Left colon (tissue), 2 donors: ENCODE measurements at regions not wholly inside any gene's neighbourhood (a gene's known extent, or its start where the extent isn't known, plus 50 kb on each side); places are given as distances from the start of the nearest gene placed in this dataset.
"Not testable (repeated sequence)": the region's sequence is repeated elsewhere in the genome, so short reads cannot be mapped to it uniquely, and the experiment has no call there.

Experiments used
- ATAC-seq: fragments of 200-7000 bp; cut with Tn5 transposase; one replicate; pipeline ENCODE4 v1.9.1; 2020; ENCODE audit warnings: mild to moderate bottlenecking, moderate library complexity
- DNase-seq, 2 donors: peaks; one replicate each; pipeline ENCODE4 v3.0.0-alpha.2; 2020
- intact Hi-C, 2 donors: fragments of 100-400 bp; cut with DNase I in 1 of 2; cut with micrococcal nuclease in 1 of 2; formaldehyde crosslinking; loops; one replicate each; pipeline versions ENCODE4 v1.11.2 to v1.14.0; 2022; cut with DNase I, micrococcal nuclease
- donor health status: DM: no; HTN: no; CAD: no.
- donor health status: DM: yes; HTN: yes; CAD: no.

DNA sequence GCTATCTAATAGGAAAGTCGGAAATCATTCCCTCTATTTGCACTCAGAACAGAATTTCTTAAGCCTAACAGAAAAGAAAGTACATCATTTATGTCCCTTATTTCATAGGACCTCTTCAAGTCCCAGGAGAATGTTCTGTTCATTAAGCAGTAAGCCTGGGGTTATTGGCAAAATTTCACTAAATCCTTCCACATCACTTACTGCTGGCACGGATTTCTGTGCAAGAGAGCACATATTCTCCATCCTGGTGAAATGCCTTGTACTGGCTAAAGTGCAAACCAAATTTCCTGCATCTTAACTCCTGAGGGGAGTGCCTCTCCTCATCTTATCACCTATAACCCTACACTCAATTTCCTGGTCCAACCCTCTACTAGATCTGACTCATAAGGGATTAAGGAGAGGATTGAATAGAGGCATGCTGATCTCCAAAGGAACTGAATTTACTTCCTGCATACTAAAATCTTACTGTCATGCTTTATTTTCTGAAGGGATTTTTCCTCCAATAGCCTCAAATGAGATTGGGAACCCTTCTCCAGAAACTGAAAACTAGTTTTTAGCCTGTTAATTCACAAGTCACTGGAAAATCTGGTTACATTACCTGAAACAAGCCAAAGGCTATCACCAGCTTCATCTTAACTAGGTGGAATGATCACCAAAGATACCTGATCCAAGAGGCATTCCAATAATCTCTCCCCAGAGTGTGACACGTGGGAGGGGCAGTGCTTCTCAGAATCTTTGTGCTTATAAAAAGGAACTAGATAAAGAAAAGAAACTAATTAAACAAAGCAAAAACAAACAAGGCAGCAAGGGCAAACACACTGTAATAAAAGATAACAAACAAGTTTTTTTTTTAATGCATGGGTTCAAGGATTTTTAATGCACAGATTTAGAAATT is 311.1 kb downstream of the NR4A2 start:
- DNase-seq (peak in 1 of 2 donors; percentile 7), ATAC-seq (peak; percentile 93)

DNA sequence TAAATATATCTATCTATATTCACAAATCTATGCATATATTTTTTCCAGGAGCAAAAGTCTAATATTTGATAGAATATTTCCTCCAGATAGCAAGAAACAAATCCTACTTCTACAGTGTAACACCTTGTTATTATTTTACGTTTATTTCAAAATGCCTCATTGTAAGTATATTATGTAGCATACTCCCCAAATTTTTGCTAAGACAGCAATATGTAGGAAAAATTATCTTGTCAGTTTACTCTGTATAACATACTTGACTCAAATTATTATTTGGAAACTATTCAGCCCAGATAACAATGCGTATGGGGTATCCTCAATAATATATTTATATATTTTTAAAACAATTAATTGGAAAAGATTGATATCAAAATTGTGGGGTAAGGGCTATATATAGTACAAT is 313.2 kb downstream of the NR4A2 start:
- ATAC-seq, result no peak
- no peak for DNase-seq
- intact Hi-C loops, result no loop called here

More for the DNA sequence above, 311.1 kb downstream of the NR4A2 start:
- intact Hi-C loops, result no loop called here

DNA sequence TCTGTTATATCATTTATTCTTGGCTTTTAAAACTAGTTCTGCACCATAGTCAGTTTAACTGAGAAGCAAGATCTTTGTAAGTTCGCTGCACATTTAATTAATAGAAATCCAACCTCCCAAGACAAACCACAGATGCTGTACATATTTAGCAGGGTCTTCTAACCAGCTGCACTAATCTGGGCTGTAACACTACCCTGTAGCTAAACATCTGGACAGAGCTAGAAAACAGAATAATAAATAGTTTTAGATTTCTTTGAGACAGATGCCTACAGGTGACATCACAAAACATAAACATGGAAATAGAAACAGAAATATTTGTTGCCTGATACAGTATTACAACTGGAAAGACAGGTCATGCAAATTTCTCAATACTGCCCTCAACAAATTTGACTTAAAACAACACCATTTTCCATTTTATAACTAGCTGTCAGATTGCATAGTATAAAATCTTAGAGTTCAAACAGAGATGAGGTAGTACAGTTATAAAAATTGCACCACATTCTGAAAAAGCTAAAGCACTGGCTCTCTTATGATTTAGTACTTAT is 315.1 kb downstream of the NR4A2 start:
- ATAC-seq (no peak), DNase-seq (no peak)
- intact Hi-C loops, result no loop called here

DNA sequence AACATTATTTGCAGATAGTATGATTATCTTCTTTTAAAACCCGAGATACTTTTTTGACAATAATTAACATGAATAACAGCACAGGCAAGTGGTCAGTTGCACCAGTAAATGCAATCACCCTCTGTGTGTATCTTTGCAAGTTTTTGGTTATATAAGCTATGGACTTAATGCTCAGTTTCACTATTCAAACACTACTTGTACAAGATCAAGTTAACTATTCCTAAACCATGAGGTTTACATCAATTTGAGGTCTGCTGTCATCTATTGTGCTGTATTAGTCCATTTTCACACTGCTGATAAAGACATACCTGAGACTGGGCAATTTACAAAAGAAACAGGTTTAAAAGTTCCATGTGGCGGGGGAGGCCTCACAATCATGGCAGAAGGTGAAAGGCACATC is 323.2 kb downstream of the NR4A2 start:
- ATAC-seq, result no peak
- DNase-seq, result no peak
- intact Hi-C loops, result no loop called here

DNA sequence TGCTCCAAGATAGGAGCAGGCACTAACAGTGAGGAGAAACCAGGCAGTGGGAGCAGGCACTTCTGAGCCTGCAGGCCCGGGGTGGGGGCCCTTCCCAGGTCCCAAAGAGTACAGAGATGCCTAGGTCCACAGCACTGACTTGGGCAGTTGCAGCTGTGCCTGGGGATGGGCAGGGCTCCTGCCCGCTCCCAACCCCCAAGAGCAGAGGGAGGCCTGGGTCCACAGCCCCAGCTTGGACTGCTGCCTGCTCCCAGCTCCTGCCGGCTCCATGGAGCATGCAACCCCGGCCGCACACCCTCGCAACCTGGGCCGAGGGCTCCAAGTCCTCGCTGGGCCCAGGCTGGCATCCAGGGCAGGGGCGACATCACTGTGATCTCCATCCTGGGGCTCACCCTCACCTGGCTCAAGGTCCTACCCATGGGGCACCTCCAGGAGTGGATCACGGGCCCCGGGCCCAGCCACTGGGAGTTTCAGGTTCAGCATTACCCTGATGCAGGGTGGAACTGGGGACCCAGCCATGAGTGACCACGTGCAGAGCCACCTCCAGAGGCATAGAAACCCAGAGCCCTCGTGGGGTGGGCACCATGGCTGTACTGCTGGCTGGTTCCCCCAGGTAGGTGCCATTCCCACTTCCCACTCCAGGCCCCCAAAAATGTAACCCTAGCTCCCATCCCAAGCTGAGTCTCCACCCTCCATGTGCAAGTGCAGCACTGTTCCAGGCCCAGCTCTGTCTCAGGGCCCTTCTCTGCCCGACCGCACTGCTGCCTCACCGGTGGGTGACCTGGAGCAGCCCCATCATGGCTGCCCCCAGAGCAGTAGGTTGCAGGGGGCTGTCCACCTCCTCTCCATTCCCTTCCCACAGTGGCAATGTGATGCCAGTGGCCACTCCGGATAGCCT is 325.6 kb downstream of the NR4A2 start:
- ATAC-seq (no peak), DNase-seq (no peak)
- intact Hi-C loops, result no loop called here

DNA sequence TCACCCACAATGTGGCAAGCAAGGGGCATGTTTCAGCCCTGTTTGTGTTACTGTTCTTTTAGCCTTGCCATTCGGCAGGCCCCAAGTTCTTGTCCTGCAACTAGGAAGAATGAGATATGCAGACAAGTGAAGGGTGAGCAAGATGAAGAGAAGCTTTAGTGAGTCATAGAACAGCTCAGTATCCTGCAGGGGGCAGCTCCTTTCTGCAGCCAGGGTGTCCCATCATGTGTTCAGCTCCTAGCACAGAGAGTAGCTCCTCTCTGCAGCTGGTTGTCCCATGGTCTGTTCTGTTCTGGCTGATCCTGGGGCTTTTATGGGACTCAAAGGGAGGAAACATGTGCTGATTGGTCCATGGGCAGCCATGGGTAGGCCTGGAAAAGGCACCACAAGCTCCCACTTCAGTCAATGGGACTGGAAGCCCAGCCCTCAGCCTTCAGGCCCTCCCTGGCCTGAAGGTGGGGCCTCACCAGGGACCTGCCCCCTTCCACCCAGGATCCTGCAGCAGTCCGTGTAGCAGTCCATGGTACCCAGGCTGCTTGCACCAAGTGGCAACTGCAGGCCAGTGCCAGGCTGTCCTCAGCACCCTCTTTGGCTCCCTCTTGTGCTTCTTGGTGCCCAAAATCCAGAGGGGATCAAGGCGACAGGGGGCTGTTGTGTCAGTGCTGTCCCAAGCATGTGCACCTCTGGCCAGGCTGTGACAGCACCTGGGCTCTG is 326.4 kb downstream of the NR4A2 start:
- intact Hi-C loops, result no loop called here
- DNase-seq, result peak in 1 of 2 donors; percentile 5
- ATAC-seq, result no peak

DNA sequence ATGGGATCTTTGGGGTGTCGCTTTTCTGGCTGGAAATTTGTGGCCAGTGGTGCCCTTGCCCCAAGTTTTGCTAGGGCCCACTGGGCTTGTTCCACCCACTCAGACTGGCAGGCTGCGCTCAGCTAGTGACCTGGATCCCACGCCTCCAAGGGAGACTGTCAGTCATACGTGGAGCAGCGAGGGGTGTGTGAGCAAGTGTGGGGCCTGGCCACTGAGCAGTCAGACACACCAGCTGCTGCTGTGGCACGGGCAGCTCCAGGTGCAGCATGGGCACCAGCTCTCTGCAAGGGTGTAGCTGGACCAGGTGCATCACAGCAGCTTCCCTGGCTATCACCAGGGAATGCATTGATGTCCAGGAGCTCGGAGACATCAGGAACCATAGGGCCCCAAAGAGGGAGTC is 327.0 kb downstream of the NR4A2 start:
- no peak for ATAC-seq

DNA sequence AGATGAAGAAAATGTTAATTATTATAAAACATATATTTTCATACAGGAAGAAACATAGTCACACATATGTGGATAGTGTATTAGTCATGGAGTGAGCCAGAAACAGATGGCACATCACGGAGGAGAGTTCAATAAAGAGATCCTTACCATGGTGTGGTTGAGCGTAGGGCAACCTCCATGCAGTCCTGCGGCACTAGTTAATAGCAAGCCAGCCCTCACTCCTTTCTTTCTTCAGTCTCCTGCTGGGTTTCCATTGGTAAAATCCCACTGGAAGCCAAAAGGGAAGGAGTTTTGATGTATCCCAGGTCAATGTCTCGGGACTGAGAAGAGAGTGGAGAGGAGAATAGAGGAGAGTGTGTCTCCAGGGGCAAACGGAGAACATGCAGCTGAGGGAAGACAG is 328.1 kb downstream of the NR4A2 start:
- DNase-seq, result no peak
- intact Hi-C loops, result no loop called here
- ATAC-seq, result no peak

More for the DNA sequence above, 327.0 kb downstream of the NR4A2 start:
- no peak for DNase-seq
- intact Hi-C loops, result no loop called here

DNA sequence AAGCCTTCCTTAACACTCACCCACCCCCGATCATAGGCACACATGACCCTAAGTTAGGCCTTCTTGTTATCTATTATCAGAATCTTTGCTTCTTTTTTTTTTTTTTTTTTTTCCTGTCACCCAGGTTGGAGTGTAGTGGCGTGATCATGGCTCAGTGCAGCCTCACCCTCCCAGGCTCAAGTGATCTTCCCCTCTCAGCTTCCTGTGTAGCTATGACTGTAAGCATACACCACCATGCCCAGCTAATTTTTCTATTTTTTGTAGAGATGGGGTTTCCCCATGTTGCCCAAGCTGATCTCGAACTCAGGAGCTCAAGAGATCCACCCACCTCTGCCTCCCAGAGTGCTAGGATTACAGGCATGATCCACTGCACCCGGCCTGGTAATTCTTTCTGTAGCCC is 328.7 kb downstream of the NR4A2 start:
- no peak for ATAC-seq
- no peak for DNase-seq
- intact Hi-C loops, result no loop called here

DNA sequence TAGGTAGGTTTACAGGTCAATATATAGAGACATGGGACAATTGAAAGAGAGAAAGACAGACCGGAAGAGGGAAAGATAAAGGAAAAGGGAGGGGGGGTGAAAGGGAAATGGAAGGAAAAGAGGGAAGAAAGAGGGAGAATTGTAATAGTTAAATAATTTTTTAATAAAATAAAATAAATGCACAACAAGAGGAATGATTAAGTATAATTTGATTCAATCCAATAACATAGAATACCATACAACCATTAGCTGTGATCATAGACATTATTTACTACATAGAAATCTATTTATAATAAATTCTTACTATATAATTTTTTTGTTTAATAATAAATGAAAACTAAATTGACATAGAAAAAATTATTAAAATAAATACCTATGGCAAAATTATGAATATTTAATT is 330.7 kb downstream of the NR4A2 start:
- intact Hi-C loops, result no loop called here
- ATAC-seq (no peak), DNase-seq (no peak)

DNA sequence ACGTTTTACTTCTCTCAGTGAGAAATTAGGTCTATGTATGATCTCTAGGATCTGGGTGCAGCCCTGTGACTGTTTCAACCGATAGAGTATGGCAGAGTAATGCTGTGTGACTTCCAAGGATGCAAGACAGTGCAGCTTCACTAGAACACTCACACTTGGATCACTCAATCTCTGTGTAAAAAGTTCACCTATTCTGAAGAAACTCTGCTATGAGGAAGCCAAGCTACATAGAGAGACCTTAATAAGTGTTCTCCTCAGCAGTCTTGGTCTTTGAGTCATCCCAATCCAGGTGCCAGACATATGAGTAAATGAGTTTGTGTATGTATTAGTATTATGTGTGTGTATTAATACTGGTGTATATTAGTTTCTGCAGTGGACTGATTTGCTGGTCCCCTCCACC is 335.0 kb downstream of the NR4A2 start:
- DNase-seq (no peak), ATAC-seq (no peak)
- intact Hi-C loops, result no loop called here

DNA sequence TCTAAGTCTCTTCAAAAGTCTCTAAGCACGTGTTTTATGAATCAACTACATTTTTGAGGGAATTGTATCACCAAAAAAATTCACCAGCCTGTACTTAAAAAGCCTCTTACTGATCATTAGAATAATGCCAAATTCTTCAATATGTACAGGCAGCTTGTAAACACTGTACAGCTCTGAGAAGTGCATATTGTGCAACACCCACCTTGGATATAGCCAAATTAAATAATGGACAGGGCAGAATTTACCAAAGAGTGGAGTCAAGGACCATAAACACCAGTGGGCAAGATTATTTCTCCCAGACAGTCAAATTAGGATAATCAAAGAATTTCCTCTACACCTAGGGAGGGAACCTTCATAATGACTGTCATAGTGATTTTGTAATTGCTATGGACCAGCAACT is 338.2 kb downstream of the NR4A2 start:
- intact Hi-C loops, result no loop called here
- DNase-seq (no peak), ATAC-seq (no peak)

DNA sequence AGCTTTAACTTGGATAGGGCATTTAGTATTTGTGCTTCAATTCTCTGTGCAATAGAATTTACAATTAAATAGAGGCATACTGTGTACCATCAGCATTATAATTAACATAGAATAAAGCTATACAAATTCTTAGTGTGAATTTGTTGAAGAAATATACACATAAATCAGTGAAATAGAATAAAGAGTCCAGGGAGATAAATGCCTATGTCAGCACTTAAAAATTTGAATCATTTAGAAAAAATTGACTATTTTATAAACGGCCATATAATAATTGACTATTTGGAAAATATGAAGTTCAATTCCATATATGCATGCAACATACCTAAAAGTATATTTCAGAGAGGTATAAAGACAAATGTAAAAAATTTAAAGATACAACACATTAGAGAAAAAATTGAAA is 348.7 kb downstream of the NR4A2 start:
- ATAC-seq (no peak), DNase-seq (no peak)
- intact Hi-C loops, result no loop called here

DNA sequence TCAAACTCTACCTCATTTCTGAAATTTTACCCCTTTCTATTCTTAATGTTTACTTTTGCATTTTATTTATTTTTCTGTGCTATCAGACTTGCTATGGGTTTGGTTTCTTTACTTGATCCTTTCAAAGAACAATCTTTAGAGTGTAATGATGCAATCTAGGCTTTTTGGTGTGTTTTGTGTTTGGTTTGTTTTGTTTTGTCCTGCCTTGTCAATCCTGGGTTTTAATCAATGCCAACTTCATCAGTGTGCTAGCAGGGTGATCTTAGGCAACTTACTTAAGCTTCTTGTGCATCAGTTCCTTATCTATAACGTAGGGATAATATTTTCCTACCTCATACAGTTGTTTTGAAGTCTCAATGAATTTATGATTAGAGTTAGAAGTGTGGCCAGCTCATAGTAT is 350.4 kb downstream of the NR4A2 start:
- ATAC-seq (no peak), DNase-seq (no peak)
- intact Hi-C loops, result no loop called here

DNA sequence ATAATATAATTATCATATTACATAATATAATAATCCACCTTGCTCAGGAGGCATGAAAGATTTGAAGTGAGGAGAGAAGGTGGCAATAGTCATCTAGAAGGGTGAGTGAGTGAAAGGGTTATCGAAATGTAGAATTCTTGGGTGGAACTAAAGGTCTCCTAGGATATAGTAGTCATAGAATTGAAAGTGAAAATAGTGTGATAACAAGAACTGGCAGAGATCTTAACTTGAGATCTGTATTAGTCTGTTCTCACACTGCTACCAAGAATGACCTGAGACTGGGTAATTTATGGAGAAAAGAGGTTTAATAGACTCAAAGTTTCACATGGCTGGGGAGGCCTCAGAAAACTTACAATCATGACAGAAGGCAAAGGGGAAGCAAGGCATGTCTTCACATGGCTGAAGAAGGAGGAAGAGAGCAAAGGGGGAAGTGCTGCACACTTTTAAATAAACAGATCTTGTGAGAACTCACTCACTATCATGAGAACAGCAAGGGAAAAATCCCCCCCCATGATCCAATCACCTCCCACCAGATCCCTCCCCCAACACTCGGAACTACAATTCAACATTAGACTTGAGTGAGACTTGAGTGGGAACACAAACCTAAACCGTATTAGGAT is 351.5 kb downstream of the NR4A2 start:
- intact Hi-C loops, result no loop called here
- no peak for DNase-seq
- no peak for ATAC-seq

DNA sequence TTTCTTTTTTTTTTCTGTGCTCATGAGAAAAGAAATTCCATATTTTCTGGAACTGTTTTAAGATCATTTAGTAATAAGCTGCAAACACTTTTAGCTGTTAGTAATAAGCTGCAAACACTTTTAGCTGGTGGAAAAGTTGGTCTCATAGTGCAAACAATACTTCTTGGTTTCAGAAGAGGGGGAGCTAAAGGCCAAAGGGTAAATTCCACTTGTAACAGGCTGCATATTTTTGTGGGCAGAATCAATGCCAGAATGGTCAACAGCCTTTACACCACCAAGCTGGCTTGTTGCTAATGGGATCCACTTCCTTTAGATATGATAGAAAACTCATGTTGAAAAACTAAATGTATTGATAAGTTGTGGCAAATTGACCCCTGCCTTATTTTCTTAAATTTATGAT is 356.8 kb downstream of the NR4A2 start:
- intact Hi-C loops, result no loop called here
- ATAC-seq (no peak), DNase-seq (no peak)

DNA sequence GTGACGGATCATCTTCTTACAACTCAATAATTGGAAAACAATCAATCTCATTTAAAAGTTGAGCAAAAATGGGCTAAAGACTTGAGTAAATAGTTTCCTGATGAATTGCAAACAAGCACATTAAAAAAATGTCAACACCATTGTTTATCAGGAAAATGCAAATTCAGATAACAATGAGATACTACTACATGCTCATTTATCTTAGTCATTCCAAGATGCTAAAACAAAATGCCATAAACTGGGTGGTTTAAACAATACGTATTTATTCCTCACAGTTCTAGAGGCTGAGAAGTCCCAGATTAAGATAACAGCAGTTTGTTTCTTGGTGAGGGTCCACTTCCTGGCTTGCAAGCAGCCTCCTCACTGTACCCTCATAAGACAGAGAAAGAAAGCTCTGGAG is 359.6 kb downstream of the NR4A2 start:
- DNase-seq (no peak), ATAC-seq (no peak)
- intact Hi-C loops, result no loop called here

DNA sequence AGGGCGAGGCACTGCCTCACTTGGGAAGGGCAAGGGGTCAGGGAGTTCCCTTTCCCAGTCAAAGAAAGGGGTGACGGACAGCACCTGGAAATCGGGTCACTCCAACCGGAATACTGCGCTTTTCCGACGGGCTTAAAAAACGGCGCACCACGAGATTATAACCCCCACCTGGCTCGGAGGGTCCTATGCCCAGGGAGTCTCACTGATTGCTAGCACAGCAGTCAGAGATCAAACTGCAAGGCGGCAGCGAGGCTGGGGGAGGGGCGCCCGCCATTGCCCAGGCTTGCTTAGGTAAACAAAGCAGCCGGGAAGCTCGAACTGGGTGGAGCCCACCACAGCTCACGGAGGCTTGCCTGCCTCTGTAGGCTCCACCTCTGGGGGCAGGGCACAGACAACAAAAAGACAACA is 366.5 kb downstream of the NR4A2 start:
- DNase-seq, intact Hi-C loops, ATAC-seq: not testable (repeated sequence)
